Testis (tissue), 2 donors: ENCODE measurements at regions not wholly inside any gene's neighbourhood (a gene's known extent, or its start where the extent isn't known, plus 50 kb on each side); places are given as distances from the start of the nearest gene placed in this dataset.

ENCODE experiments used
- DNase-seq: peaks from one replicate; pipeline ENCODE4 v3.0.0-alpha.2; 2019
- H3K27ac ChIP-seq, 2 donors: fragments of 200-600 bp; sonication (generic); one replicate each; pipeline ENCODE4 v1.5.1; 2019
- H3K27me3 ChIP-seq: fragments of 200-600 bp; sonication (generic); one replicate; pipeline ENCODE4 v1.5.1; 2019
- H3K36me3 ChIP-seq: fragments of 200-600 bp; sonication (generic); one replicate; pipeline ENCODE4 v1.5.1; 2017; ENCODE audit warnings: low read depth; ENCODE audit errors: missing control alignments
- H3K4me1 ChIP-seq: fragments of 200-600 bp; sonication (generic); one replicate; pipeline ENCODE4 v1.5.1; 2019
- H3K4me3 ChIP-seq, 2 donors: fragments of 200-600 bp; sonication (generic); one replicate each; pipeline ENCODE4 v1.5.1; 2017 to 2019
- H3K9me3 ChIP-seq: fragments of 200-600 bp; sonication (generic); one replicate; pipeline ENCODE4 v1.5.1; 2017
- CTCF ChIP-seq, 3 experiments: fragments of 450-650 bp in 2 of 3; fragments of 200-600 bp in 1 of 3; sonication (generic) in 1 of 3; IDR thresholded peaks; one replicate each; pipeline ENCODE4 v1.5.1; 2016 to 2019; ENCODE audit warnings: antibody characterized with exemption in 3 of 3, mild to moderate bottlenecking in 2 of 3, moderate library complexity in 1 of 3
- POLR2A ChIP-seq: fragments of 450-650 bp; IDR thresholded peaks from one replicate; pipeline ENCODE4 v1.6.1; 2017; ENCODE audit warnings: antibody characterized with exemption, mild to moderate bottlenecking, moderate library complexity
- whole genome bisulfite sequencing, 2 donors: methylation state at CpG; one replicate each; pipeline ENCODE4 v1.1.5; 2018; 5-methylcytosine and 5-hydroxymethylcytosine counted together
- intact Hi-C: fragments of 100-400 bp; cut with DNase I; formaldehyde crosslinking; loops from one replicate; pipeline ENCODE4 v1.15.1; 2023; ENCODE audit warnings: low total_unique reads

- Histone ChIP-seq H3K27me3 (no peaks in the 10 kb centered on the region), H3K27ac (no peak overlapping the region), H3K4me1 (no peaks in the 10 kb centered on the region), H3K9me3 (no peaks in the 10 kb centered on the region), H3K4me3 (no peak overlapping the region), H3K36me3 (no peaks in the 10 kb centered on the region)
- no peak for DNase-seq
- TF ChIP-seq CTCF (IDR thresholded peaks at IDR 0.05) (no peak), POLR2A (no peak)
- WGBS, 2 donors, result 92 to 93% methylated on average over 2 of the region's 2 CpGs
- intact Hi-C loops, result no loop called here
Measured at GRCh38 chr6:92522589-92522988, 896.8 kb downstream of the EPHA7 start.

- H3K4me3 ChIP-seq, result no peak overlapping the region
- no peaks in the 10 kb centered on the region for H3K4me1 ChIP-seq
- WGBS, 2 donors, result 81 to 97% methylated on average over 1 of the region's 1 CpG
- TF ChIP-seq CTCF (IDR thresholded peaks at IDR 0.05) (no peak), POLR2A (no peak)
- H3K27me3 ChIP-seq, result no peaks in the 10 kb centered on the region
- H3K9me3 ChIP-seq, result no peaks in the 10 kb centered on the region
- no peak overlapping the region for H3K27ac ChIP-seq
- H3K36me3 ChIP-seq, result no peaks in the 10 kb centered on the region
- intact Hi-C loops, result no loop called here
- DNase-seq, result no peak
Measured at GRCh38 chr6:92521553-92521952, 897.8 kb downstream of the EPHA7 start.

GRCh38 chr6:92510137-92510536, 909.2 kb downstream of the EPHA7 start:
- TF ChIP-seq CTCF (IDR thresholded peaks at IDR 0.05) (no peak), POLR2A (no peak)
- Histone ChIP-seq H3K27me3 (no peaks in the 10 kb centered on the region), H3K9me3 (no peaks in the 10 kb centered on the region), H3K4me3 (no peak overlapping the region), H3K4me1 (no peaks in the 10 kb centered on the region), H3K36me3 (no peaks in the 10 kb centered on the region), H3K27ac (no peak overlapping the region)
- 83 to 97% methylated on average over 1 of the region's 1 CpG for WGBS, 2 donors
- intact Hi-C loops, result no loop called here
- DNase-seq, result no peak

GRCh38 chr6:92507552-92507951, 911.8 kb downstream of the EPHA7 start:
- intact Hi-C loops, result no loop called here
- H3K36me3 ChIP-seq, result no peaks in the 10 kb centered on the region
- no peaks in the 10 kb centered on the region for H3K9me3 ChIP-seq
- H3K27ac ChIP-seq, result no peak overlapping the region
- no peak overlapping the region for H3K4me3 ChIP-seq
- DNase-seq, result no peak
- no peaks in the 10 kb centered on the region for H3K4me1 ChIP-seq
- H3K27me3 ChIP-seq, result no peaks in the 10 kb centered on the region
- 95 to 99% methylated on average over 3 of the region's 3 CpGs for WGBS, 2 donors
- TF ChIP-seq POLR2A (no peak), CTCF (IDR thresholded peaks at IDR 0.05) (no peak)

GRCh38 chr6:92504509-92504908, 914.9 kb downstream of the EPHA7 start:
- DNase-seq, result no peak

More at GRCh38 chr6:92504509-92504908, 914.9 kb downstream of the EPHA7 start:
- no peak overlapping the region for H3K27ac ChIP-seq
- no peaks in the 10 kb centered on the region for H3K9me3 ChIP-seq
- no peak overlapping the region for H3K4me3 ChIP-seq
- no peaks in the 10 kb centered on the region for H3K27me3 ChIP-seq
- intact Hi-C loops, result no loop called here
- no peaks in the 10 kb centered on the region for H3K36me3 ChIP-seq
- H3K4me1 ChIP-seq, result no peaks in the 10 kb centered on the region
- no peak for TF ChIP-seq CTCF (IDR thresholded peaks at IDR 0.05)
- TF ChIP-seq POLR2A, result no peak
